Thymus (tissue), 11 donors: ENCODE measurements at regions not wholly inside any gene's neighbourhood (a gene's known extent, or its start where the extent isn't known, plus 50 kb on each side); places are given as distances from the start of the nearest gene placed in this dataset.

Experiments used
- DNase-seq, 9 donors: peaks; one replicate each; pipeline ENCODE4 v3.0.0-alpha.2; 2013; ENCODE audit warnings: low spot score in 9 of 9, low read depth in 6 of 9, missing footprints in 1 of 9
- H3K27ac ChIP-seq, 2 donors: one replicate each; pipeline ENCODE4 v1.5.1; 2013; ENCODE audit warnings: control low read depth in 1 of 2, low read depth in 1 of 2, low read length in 1 of 2, mild to moderate bottlenecking in 1 of 2, moderate library complexity in 1 of 2
- H3K27me3 ChIP-seq, 2 donors: one replicate each; pipeline ENCODE4 v1.5.1; 2013; ENCODE audit warnings: low read length in 1 of 2; ENCODE audit not compliant: control insufficient read depth in 2 of 2, insufficient read depth in 1 of 2
- H3K36me3 ChIP-seq, 2 donors: one replicate each; pipeline ENCODE4 v1.5.1; 2013; ENCODE audit warnings: low read length in 1 of 2, mild to moderate bottlenecking in 1 of 2, moderate library complexity in 1 of 2; ENCODE audit not compliant: control insufficient read depth in 2 of 2, insufficient read depth in 2 of 2
- H3K4me1 ChIP-seq, 2 donors: one replicate each; pipeline ENCODE4 v1.5.1; 2013; ENCODE audit warnings: low read length in 2 of 2; ENCODE audit not compliant: control insufficient read depth in 2 of 2, insufficient read depth in 2 of 2
- H3K4me3 ChIP-seq, 2 donors: one replicate each; pipeline ENCODE4 v1.5.1; 2013; ENCODE audit warnings: low read length in 2 of 2, control low read depth in 1 of 2, mild to moderate bottlenecking in 1 of 2
- H3K9me3 ChIP-seq, 2 donors: one replicate each; pipeline ENCODE4 v1.5.1; 2013; ENCODE audit warnings: low read length in 1 of 2, mild to moderate bottlenecking in 1 of 2; ENCODE audit not compliant: control insufficient read depth in 2 of 2, insufficient read depth in 1 of 2
- WGBS: extraction: QIAGEN DNeasy Blood & Tissue Kit; methylation state at CpG from one replicate; pipeline ENCODE4 v1.1.7; 2013; 5-methylcytosine and 5-hydroxymethylcytosine counted together
- donor health status: healthy.

DNA sequence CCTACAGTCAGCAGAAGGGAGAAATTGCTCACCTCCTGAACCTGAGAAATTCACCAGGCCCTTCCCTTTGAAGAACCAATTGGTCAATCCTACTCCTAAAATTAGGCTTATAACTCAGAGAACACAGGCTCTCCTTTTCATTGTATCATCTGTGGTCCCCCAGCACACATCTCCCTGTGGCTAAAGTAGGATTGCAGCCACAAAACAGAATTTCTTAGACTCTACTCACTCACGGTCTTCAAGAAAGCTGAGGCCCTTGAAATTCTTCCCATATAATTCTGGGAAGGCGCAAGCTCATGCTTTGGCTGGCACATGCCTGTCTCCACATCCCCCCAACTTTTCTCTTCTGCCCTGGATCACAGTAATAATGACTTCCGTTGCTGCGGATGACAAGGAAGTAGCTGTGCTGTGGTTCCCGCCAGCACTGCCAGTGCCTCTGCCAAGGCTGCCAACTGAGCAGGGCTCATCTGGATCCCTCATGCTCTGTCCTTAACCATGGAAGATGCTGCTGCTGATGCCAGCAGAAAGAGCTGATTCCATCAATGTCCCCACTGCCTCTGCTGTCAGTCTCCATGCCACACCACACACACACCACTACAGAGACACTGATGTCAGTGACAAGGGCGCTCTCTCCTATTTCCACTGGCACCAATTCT is 200.6 kb upstream of the POU2AF2 start:
- no peaks in the 10 kb centered on the region for H3K9me3 ChIP-seq
- 79% methylated on average over 6 of the region's 6 CpGs for WGBS
- DNase-seq, result no peak
- no peak overlapping the region for H3K27ac ChIP-seq
- no peak overlapping the region for H3K4me3 ChIP-seq
- H3K27me3 ChIP-seq, result no peaks in the 10 kb centered on the region
- H3K36me3 ChIP-seq, result no peaks in the 10 kb centered on the region
- H3K4me1 ChIP-seq, result no peaks in the 10 kb centered on the region

GRCh38 chr11:111039982-111040381 is 205.5 kb upstream of the POU2AF2 start:
- H3K4me3 ChIP-seq, result no peak overlapping the region
- DNase-seq, result no peak
- H3K36me3 ChIP-seq, result no peaks in the 10 kb centered on the region
- H3K27ac ChIP-seq, result no peak overlapping the region
- H3K9me3 ChIP-seq, result no peaks in the 10 kb centered on the region
- no peaks in the 10 kb centered on the region for H3K27me3 ChIP-seq
- H3K4me1 ChIP-seq, result no peaks in the 10 kb centered on the region
- WGBS, result 96% methylated on average over 3 of the region's 3 CpGs

- H3K4me1 ChIP-seq, result no peaks in the 10 kb centered on the region
- no peak overlapping the region for H3K27ac ChIP-seq
- H3K9me3 ChIP-seq, result no peaks in the 10 kb centered on the region
- no peaks in the 10 kb centered on the region for H3K27me3 ChIP-seq
- DNase-seq, result no peak
- H3K4me3 ChIP-seq, result no peak overlapping the region
- no peaks in the 10 kb centered on the region for H3K36me3 ChIP-seq
- 99% methylated on average over 1 of the region's 1 CpG for WGBS
Measured at GRCh38 chr11:111035746-111036145, 209.8 kb upstream of the POU2AF2 start.

GRCh38 chr11:111026241-111026640 is 219.3 kb upstream of the POU2AF2 start:
- H3K27me3 ChIP-seq, result no peaks in the 10 kb centered on the region
- no peaks in the 10 kb centered on the region for H3K4me1 ChIP-seq

DNA sequence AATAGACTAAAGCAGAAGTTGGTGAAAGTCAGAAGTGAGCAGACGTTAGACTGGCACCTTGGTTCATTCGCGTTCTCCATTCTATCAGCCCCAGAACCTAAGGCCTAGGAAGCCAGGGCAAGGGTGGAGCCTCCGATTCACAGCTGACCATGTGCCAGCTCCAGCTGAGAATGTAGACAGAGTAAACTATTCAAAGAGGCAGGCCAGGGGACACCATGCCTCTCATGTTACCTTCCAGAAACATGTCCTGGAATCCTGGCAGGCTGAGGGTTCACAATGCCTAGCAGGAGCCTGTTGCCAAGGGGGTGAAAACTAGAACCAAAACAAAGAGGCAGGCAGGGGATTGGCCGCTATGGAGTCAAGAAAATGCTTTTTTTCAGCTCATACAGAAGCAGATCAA is 224.4 kb upstream of the POU2AF2 start:
- WGBS, result 94% methylated on average over 5 of the region's 5 CpGs
- Histone ChIP-seq H3K27me3 (no peaks in the 10 kb centered on the region), H3K4me3 (no peak overlapping the region), H3K9me3 (no peaks in the 10 kb centered on the region), H3K4me1 (no peaks in the 10 kb centered on the region), H3K27ac (no peak overlapping the region), H3K36me3 (no peaks in the 10 kb centered on the region)
- DNase-seq, result no peak

More at GRCh38 chr11:111026241-111026640, 219.3 kb upstream of the POU2AF2 start:
- H3K4me3 ChIP-seq, result no peak overlapping the region
- H3K9me3 ChIP-seq, result no peaks in the 10 kb centered on the region
- no peak overlapping the region for H3K27ac ChIP-seq
- DNase-seq, result no peak
- no peaks in the 10 kb centered on the region for H3K36me3 ChIP-seq

DNA sequence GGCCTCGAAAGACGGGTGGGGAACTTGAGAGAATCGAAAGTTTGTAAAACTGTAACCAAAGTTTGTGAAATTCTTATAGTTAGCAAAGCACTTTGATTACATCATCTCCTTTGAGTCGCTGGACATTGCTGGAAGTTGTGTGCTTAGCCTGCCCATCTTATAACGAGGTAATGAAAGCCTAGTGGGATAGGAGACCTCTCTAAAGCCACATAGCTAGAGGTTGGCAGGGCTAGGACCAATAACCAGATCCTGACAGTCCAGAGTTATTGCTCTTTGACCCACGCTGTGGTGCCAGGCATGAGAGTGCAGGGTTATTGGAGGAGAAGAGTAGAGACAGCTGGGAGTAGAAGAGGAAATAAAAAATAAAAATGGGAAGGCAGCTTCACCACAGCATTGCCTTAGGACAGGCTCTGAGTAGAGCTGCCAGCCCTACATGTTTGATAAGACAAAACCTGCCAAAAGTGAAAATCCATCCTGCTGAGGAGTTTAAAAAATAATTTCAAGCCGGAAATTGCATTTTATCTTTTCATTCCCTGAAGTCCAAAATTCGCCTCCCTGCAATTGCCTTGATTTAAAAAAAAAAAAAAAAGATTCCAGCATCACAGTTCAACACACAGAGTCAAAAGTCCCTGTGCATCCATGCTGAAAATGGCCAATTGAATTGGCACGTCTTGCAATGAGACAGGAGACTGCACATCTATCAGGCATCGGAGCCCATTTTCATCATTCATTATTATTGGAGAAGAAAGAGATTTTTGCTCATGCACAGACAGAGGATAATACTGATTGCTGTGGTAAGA is 225.5 kb upstream of the POU2AF2 start:
- Histone ChIP-seq H3K4me1 (no peaks in the 10 kb centered on the region), H3K27ac (peak overlapping the region in 1 of 2 donors; percentile 26), H3K4me3 (no peak overlapping the region), H3K9me3 (no peaks in the 10 kb centered on the region), H3K27me3 (no peaks in the 10 kb centered on the region), H3K36me3 (no peaks in the 10 kb centered on the region)
- DNase-seq, result no peak
- 85% methylated on average over 10 of the region's 10 CpGs for WGBS

DNA sequence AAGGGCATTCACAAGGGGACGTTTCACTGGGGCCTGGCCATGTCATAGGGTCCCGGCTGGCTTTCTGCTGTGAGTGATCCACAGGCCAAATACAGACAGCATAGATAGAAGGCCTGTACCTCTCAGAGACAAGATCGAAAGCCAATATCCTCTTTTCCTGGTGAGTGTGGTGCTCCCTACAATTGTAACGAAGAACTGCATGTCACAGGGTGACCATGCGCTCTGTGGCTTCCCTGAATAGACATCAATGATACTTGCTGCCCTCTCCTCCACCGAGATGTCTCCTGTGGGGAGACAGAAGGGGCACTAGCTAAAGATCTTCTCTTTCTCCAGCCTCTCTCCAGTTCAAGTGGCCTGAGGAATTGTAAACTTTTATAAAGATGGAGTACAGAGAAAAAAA is 226.1 kb upstream of the POU2AF2 start:
- DNase-seq, result no peak
- Histone ChIP-seq H3K36me3 (no peaks in the 10 kb centered on the region), H3K4me3 (no peak overlapping the region), H3K9me3 (no peaks in the 10 kb centered on the region), H3K27me3 (no peaks in the 10 kb centered on the region), H3K4me1 (no peaks in the 10 kb centered on the region), H3K27ac (no peak overlapping the region)
- 96% methylated on average over 6 of the region's 6 CpGs for WGBS

DNA sequence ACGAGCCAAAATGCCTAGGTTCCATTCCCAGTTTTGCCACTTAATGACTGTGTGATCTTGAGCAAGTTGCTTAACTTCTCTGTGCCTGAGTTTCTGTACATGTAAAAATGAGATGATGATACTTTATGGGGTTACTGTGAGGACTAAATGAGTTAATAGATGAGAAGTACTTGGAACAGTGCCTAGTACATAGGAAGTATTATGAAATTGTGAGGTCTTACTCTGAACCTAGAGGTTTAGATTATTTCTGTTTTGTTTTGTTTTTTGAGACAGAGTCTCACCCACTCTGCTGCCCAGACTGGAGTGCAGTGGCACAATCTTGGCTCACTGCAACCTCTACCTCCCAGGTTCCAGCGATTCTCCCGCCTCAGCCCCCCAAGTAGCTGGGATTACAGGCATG is 227.0 kb upstream of the POU2AF2 start:
- Histone ChIP-seq H3K4me3 (no peak overlapping the region), H3K27ac (no peak overlapping the region), H3K27me3 (no peaks in the 10 kb centered on the region), H3K4me1 (no peaks in the 10 kb centered on the region), H3K36me3 (no peaks in the 10 kb centered on the region), H3K9me3 (no peaks in the 10 kb centered on the region)
- DNase-seq, result no peak
- WGBS, result 96% methylated on average over 3 of the region's 3 CpGs

DNA sequence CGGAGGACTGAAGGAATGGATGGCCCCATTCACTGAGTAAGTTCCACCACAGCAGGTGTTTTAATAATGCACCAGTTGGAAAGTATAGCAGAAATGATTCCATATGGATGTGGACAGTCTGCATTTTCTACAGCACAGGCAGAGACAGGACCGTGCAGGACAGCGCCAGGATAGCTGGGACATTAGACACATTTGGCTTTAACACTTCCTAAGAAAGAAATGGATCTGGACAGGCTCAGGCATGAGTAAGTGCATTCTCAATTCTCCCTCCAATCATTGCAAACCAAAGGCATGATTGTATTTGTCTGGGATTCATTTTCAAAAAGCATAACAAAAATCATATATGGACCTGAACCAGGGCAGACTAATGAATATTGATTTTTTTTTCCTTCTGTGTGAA is 233.0 kb upstream of the POU2AF2 start:
- Histone ChIP-seq H3K4me3 (no peak overlapping the region), H3K27me3 (no peaks in the 10 kb centered on the region), H3K27ac (no peak overlapping the region), H3K36me3 (no peaks in the 10 kb centered on the region), H3K9me3 (no peaks in the 10 kb centered on the region), H3K4me1 (no peaks in the 10 kb centered on the region)
- 96% methylated on average over 3 of the region's 3 CpGs for WGBS
- DNase-seq, result no peak
